ENCODE measurements at regions not wholly inside any gene's neighbourhood (a gene's known extent, or its start where the extent isn't known, plus 50 kb on each side); places are given as distances from the start of the nearest gene placed in this dataset.
A peak's percentile ranks its signal among the peaks of the same experiment; 100 is the strongest.
"Not testable (repeated sequence)": the region's sequence is repeated elsewhere in the genome, so short reads cannot be mapped to it uniquely, and the experiment has no call there.

DNA sequence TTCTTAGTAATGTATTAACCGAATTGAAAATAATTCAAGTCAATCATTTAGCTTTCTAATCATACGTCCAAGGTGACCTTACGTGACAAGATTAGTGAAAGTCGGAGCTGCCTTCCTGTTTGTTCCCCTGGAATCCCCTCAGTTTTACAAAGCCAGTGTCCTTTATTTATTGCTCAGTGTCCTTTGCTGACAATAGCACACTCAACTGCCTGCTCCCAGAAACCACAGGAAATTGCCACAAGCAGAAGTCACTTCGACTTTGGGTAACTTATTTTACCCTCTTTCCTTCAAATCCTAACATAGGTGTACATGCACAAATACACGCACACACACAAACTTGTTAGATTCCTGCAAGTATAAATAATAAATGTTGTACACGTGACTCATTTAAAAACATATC lies 1167.7 kb upstream of the ADGRB3 start:
- FAIRE-seq (no peak), DNase-seq (ENCODE audit: insufficient read length, low spot score) (no peak)

DNA sequence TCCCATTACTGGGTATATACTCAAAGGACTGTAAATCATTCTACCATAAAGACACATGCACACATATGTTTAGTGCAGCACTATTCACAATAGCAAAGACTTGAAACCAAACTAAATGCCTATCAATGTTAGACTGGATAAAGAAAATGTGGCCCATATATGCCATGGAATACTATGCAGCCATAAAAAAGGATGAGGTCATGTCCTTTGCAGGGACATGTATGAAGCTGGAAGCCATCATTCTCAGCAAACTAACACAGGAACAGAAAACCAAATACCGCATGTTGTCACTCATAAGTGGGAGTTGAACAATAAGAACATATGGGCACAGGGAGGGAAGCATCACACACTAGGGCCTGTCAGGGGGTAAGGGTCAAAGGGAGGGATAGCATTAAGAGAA lies 1172.4 kb upstream of the ADGRB3 start:
- DNase-seq (ENCODE audit: insufficient read length, low spot score); FAIRE-seq: not testable (repeated sequence)

DNA sequence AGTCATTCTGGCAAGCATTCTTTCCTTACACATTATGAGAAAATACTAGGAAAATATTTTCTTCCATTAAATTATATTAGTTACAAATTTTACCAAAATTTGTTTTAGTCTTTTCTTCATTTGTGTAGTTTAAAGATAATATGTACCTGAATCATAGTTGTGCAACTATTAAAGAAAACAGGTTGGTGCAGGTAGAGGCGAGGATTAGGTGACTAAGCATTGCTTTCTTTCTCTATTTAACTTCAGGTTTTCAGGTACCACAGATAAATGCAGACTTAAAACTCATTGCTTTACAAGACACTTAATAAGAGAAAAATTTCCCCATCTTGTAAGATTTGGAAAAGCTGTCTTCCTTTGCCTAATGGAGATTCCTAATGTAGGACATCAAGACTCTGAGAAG lies 1175.5 kb upstream of the ADGRB3 start:
- no peak for DNase-seq (ENCODE audit: insufficient read length, low spot score)
- no peak for FAIRE-seq

GRCh38 chr6:67458265-67458664 lies 1176.8 kb upstream of the ADGRB3 start:
- FAIRE-seq (no peak), DNase-seq (ENCODE audit: insufficient read length, low spot score) (no peak)

- DNase-seq (ENCODE audit: insufficient read length, low spot score) (no peak), FAIRE-seq (no peak)
These were observed 1183.2 kb upstream of the ADGRB3 start for GRCh38 chr6:67451874-67452273.

DNA sequence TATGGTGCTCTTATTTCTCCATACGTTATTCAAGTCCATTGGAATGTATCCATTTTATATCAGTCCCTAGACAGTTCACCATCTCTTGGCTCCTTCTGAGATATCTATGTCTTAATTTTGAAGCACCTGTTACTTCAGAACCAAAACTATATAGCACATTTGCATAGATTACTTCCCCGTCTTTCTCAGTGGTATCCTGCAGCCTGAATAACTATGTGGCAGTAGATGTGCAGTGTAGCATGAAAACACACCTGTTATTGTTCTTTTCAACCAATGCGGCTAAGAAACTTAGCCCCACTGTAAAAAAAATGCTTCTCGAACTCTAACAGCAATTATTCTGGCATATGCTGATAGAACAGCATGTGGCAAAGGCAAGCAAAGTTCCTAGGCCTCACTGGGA lies 1184.4 kb upstream of the ADGRB3 start:
- DNase-seq (ENCODE audit: insufficient read length, low spot score) (no peak), FAIRE-seq (no peak)

GRCh38 chr6:67449602-67450001 lies 1185.5 kb upstream of the ADGRB3 start:
- FAIRE-seq (no peak), DNase-seq (ENCODE audit: insufficient read length, low spot score) (no peak)

DNA sequence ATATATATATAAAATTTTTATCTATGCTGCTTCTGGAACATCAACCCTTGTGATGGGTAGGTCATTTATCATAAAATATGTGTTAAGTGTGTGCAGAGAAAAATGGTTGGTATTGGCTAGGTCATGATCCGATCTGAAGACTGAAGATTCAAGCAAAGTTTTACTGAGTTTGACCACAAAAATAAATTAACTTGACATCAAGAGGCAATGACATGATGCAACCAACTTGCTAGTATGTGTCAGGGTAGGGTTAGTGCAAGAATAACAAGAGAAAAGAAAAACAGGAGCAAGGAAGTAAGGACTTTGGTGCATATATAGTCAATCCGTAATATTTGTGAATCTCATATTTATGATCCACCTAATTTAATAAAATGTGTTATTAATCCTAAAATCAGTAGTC lies 1202.0 kb upstream of the ADGRB3 start:
- FAIRE-seq (no peak), DNase-seq (ENCODE audit: insufficient read length, low spot score) (peak; percentile 0)

GRCh38 chr6:67431076-67431475 lies 1204.0 kb upstream of the ADGRB3 start:
- no peak for DNase-seq (ENCODE audit: insufficient read length, low spot score)
- FAIRE-seq, result no peak

DNA sequence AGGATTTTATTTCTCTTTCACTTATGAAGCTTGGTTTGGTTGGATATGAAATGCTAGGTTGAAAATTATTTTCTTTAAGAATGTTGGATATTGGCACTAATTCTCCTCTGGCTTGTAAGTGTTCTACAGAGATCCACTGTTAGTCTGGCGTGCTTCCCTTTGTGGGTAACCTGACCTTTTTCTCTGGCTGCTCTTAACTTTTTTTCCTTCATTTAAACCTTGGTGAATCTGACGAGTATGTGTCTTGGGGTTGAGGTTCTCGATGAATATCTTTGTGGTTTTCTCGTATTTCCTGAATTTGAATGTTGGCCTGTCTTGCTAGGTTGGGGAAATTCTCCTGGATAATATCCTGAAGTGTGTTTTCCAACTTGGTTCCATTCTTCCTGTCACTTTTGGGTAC lies 1208.4 kb upstream of the ADGRB3 start:
- not testable (repeated sequence) for DNase-seq (ENCODE audit: insufficient read length, low spot score); FAIRE-seq

DNA sequence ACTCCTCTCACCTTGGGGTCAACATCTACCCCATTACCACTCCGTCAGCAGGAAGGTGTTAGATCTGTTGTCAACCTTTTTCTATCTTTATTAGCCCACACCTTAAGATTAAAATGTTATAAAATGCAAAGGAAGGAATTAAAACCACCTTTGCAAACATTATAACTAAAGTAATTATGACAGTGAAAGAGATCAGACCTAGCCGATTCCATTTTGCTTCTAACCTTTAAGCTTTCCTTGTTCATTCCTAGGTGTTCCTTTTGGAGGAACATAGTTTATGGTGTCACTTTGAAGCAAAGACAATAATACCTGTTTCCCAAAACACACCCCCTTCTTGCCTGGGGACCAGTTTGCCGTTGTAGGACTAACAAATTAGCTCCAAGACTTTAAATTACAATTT lies 1223.0 kb upstream of the ADGRB3 start:
- no peak for FAIRE-seq

DNA sequence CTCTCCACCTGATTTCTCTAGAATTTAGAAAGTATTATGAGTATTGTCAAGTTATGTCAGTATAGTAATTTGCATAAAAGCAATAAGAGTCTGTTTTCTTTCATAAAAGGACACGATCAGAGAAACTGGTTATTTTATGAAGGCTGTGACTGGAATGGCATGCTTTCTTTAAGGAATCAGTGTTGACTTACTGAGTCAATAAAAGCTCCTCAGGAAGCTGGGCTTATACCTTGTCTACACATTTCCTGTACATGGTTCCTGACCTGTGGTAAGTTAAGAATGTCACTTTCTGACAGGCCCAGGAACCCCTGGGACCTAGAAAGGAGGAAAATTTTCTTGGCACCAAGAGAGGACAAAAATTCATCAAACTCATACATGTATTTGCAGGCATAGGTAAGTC lies 1224.0 kb upstream of the ADGRB3 start:
- FAIRE-seq (no peak), DNase-seq (ENCODE audit: insufficient read length, low spot score) (no peak)

More for the DNA sequence above, 1223.0 kb upstream of the ADGRB3 start:
- no peak for DNase-seq (ENCODE audit: insufficient read length, low spot score)

DNA sequence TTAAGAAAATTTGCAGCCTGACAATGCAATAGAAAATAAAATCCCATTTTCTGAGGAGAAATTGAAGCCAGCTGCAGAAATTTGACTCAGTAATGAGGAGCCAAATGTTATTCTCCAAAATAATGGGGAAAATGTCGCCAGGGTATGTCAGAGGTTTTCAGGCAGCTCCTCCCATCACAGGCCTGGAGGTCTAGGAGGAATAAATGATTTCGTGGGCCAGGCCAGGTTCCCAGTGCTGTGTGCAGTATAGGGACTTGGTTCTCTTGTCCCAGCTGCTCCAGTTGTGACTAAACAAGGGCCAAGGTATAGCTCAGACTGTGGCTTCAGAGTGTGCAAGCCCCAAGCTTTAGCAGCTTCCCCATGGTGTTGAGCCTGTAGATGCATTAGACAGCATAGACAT lies 1240.8 kb upstream of the ADGRB3 start:
- FAIRE-seq, result no peak
- DNase-seq (ENCODE audit: insufficient read length, low spot score), result no peak

DNA sequence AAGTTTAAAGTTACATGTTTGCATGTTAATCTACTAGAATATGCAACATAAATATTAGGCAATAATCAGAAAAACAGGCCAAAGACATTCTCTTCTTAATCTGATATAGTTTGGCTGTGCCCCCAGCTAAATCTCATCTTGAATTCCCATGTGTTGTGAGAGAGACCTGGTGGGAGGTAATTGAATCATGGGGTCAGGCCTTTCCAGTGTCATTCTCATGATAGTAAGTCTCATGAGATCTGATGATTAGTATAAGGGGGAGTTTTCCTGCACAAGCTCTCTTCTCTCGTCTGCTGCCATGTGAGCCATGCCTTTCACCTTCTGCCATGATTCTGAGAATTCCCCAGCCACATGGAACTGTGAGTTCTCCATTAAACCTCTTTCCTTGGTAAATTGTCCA lies 1241.7 kb upstream of the ADGRB3 start:
- FAIRE-seq (no peak), DNase-seq (ENCODE audit: insufficient read length, low spot score) (no peak)

GRCh38 chr6:67391955-67392354 lies 1243.1 kb upstream of the ADGRB3 start:
- DNase-seq (ENCODE audit: insufficient read length, low spot score) (no peak), FAIRE-seq (no peak)

GRCh38 chr6:67369679-67370078 lies 1265.4 kb upstream of the ADGRB3 start:
- DNase-seq (ENCODE audit: insufficient read length, low spot score), result no peak
- no peak for FAIRE-seq

DNA sequence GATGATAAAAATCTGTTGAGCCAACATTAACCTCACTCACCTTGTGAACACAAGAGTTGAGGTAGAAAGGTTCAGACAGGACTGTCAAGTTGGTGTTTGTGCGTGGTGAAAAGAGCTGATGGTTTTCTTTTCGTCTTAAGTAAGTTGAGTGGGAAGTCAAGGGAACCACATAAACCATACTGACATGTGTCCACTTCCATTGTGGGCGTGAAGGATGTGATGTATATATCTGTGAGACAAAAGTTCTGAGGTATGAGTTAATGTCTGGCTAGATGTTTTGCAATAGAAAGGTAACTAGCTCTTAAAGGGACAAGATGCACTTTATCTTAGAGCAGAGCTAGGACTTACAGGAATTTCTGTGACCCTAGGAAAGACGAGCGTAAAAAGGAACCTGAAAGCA lies 1272.1 kb upstream of the ADGRB3 start:
- no peak for DNase-seq (ENCODE audit: insufficient read length, low spot score)

GRCh38 chr6:67361264-67361663 lies 1273.8 kb upstream of the ADGRB3 start:
- FAIRE-seq, result no peak
- no peak for DNase-seq (ENCODE audit: insufficient read length, low spot score)

More for the DNA sequence above, 1272.1 kb upstream of the ADGRB3 start:
- FAIRE-seq, result no peak

DNA sequence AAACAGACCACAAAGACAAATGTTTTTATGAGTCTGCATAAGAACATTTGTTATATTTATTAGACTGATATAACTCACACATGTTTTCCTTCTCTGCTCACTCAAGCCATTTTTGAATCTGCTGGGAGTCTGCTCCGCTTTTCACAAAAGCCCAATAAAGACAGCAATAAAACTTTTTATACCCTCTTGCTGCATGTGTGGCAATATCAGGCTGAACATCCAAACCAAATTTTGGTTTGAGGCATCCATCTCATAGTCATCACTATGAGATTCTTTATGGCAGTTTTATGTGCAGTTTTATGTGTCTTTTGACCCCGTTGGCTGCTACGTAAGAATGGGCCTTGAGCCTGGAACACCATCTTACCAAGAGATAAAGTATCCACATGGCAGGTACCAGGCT lies 1276.8 kb upstream of the ADGRB3 start:
- FAIRE-seq (no peak), DNase-seq (ENCODE audit: insufficient read length, low spot score) (no peak)

DNA sequence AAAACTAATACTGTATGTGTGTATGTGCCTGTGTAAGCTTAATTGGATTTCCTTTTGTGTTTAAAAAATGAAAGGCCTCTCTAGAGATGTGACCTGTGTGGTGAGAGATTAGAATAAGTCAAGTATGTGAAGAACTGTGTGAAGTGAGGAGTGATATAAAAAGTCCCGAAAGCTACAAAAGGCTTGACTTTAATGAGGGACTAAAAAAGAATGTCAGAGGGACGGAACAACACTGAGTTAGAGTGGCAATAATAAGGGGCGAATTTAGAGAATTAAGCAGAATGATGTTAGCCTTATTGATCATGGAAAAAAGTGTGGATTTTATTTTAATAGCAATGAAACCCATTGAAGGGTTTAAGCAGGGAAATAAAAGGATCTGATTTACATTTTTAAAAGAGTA lies 1281.2 kb upstream of the ADGRB3 start:
- no peak for FAIRE-seq
- DNase-seq (ENCODE audit: insufficient read length, low spot score), result no peak

DNA sequence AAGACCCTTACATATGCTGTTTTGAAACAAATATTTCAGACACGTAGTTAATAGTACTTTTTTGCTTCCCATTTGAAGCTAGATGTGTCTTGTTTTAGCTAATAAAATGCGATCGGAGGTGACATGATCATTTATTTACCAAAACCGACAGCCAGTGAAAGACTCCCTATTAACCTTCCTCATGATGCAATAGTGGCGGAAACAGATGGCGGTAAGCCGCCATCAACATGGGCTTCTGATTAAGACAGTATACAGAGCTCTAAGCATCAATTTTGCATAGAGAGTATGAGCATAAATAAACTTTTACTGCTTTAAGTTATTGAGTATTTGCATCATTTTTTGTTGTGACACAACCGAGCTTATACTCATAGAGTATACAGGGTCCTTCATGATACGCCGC lies 1282.4 kb upstream of the ADGRB3 start:
- FAIRE-seq, result no peak
- DNase-seq (ENCODE audit: insufficient read length, low spot score), result no peak

GRCh38 chr6:67350729-67351128 lies 1284.4 kb upstream of the ADGRB3 start:
- FAIRE-seq, result no peak
- DNase-seq (ENCODE audit: insufficient read length, low spot score), result no peak

DNA sequence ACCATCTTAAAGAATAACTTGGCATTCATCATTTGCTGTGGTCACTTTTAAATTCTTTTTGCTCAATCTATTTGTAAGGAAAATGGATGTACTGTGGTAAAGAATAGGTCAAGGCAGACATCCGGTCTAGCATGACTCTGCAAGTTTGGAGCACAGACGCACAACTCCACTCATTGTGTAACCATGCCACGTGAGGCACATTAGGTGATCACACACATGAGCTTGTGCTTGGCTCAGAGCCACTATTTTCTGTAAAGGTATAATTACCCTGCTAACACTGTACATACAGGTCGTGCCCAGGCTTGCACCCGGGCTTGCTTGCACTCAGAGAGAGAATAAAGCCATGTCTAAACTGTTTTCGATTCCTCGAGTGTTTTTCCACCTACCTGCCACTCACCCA lies 1289.1 kb upstream of the ADGRB3 start:
- DNase-seq (ENCODE audit: insufficient read length, low spot score) (no peak), FAIRE-seq (peak; percentile 31)

DNA sequence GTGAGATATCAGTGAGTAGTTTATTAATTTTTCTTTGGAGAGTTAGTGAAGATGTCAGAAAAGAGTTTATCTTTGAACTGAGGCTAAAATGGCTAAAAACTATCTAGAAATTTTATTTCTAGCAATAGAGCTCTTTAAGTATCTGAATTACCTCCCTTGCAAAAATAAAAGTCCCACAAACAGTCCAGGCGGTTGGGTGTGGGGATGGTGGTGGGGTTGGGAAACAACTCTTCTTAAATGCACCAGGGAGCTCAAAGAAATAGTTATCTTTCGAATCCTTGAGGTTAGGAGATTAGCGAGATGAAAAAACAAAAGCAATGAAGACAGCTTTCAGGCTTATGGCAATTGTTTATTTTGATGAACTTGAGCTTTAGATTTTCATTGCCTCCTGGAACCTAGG lies 1299.1 kb upstream of the ADGRB3 start:
- DNase-seq (ENCODE audit: insufficient read length, low spot score), result no peak
- no peak for FAIRE-seq
